ENCODE measurements at regions not wholly inside any gene's neighbourhood (a gene's known extent, or its start where the extent isn't known, plus 50 kb on each side); places are given as distances from the start of the nearest gene placed in this dataset.

- 77 to 80% methylated on average over 14 to 15 of the region's 15 CpGs for WGBS, 2 experiments (ENCODE audit: insufficient coverage in 2 of 2)
Observed at GRCh38 chr1:38265293-38266196, 219.0 kb upstream of the POU3F1 start.

GRCh38 chr1:38263438-38263837 is 216.8 kb upstream of the POU3F1 start:
- H3K4me3 ChIP-seq (ENCODE audit: extremely low read depth, insufficient read depth, low read length, poor library complexity, severe bottlenecking): no peak overlapping the region
- peaks cover 5% of the 10 kb centered on the region for H3K9me3 ChIP-seq (ENCODE audit: control insufficient read depth, low read length)
- H3K27ac ChIP-seq (ENCODE audit: low read depth, low read length, severe bottlenecking): no peak overlapping the region
- no peaks in the 10 kb centered on the region for H3K36me3 ChIP-seq (ENCODE audit: control insufficient read depth, insufficient read depth, low read length)
- 86 to 100% methylated on average over 3 to 4 of the region's 4 CpGs for WGBS, 2 experiments (ENCODE audit: insufficient coverage in 2 of 2)
- H3K4me1 ChIP-seq (ENCODE audit: control insufficient read depth, insufficient read depth, low read length, poor library complexity, severe bottlenecking): no peaks in the 10 kb centered on the region

More at GRCh38 chr1:38265293-38266196, 219.0 kb upstream of the POU3F1 start:
- Histone ChIP-seq H3K4me1 (ENCODE audit: control insufficient read depth, insufficient read depth, low read length, poor library complexity, severe bottlenecking) (no peaks in the 10 kb centered on the region), H3K36me3 (ENCODE audit: control insufficient read depth, insufficient read depth, low read length) (no peaks in the 10 kb centered on the region), H3K4me3 (ENCODE audit: extremely low read depth, insufficient read depth, low read length, poor library complexity, severe bottlenecking) (no peak overlapping the region), H3K9me3 (ENCODE audit: control insufficient read depth, low read length) (no peaks in the 10 kb centered on the region), H3K27ac (ENCODE audit: low read depth, low read length, severe bottlenecking) (no peak overlapping the region)

- Histone ChIP-seq H3K27ac (ENCODE audit: low read depth, low read length, severe bottlenecking) (no peak overlapping the region), H3K36me3 (ENCODE audit: control insufficient read depth, insufficient read depth, low read length) (no peaks in the 10 kb centered on the region)
- WGBS, 2 experiments (ENCODE audit: insufficient coverage in 2 of 2): 80 to 90% methylated on average over 2 to 4 of the region's 4 CpGs
Observed at GRCh38 chr1:38261574-38261973, 215.0 kb upstream of the POU3F1 start.

GRCh38 chr1:38258085-38258627 is 211.6 kb upstream of the POU3F1 start:
- Histone ChIP-seq H3K4me3 (ENCODE audit: extremely low read depth, insufficient read depth, low read length, poor library complexity, severe bottlenecking) (no peak overlapping the region), H3K4me1 (ENCODE audit: control insufficient read depth, insufficient read depth, low read length, poor library complexity, severe bottlenecking) (no peaks in the 10 kb centered on the region), H3K9me3 (ENCODE audit: control insufficient read depth, low read length) (peaks cover 5% of the 10 kb centered on the region), H3K36me3 (ENCODE audit: control insufficient read depth, insufficient read depth, low read length) (no peaks in the 10 kb centered on the region), H3K27ac (ENCODE audit: low read depth, low read length, severe bottlenecking) (no peak overlapping the region)
- WGBS, 2 experiments (ENCODE audit: insufficient coverage in 2 of 2): 79 to 82% methylated on average over 16 of the region's 16 CpGs

More at GRCh38 chr1:38261574-38261973, 215.0 kb upstream of the POU3F1 start:
- Histone ChIP-seq H3K4me3 (ENCODE audit: extremely low read depth, insufficient read depth, low read length, poor library complexity, severe bottlenecking) (no peak overlapping the region), H3K9me3 (ENCODE audit: control insufficient read depth, low read length) (peaks cover 5% of the 10 kb centered on the region), H3K4me1 (ENCODE audit: control insufficient read depth, insufficient read depth, low read length, poor library complexity, severe bottlenecking) (no peaks in the 10 kb centered on the region)

GRCh38 chr1:38257374-38257773 is 210.8 kb upstream of the POU3F1 start:
- peaks cover 5% of the 10 kb centered on the region for H3K9me3 ChIP-seq (ENCODE audit: control insufficient read depth, low read length)
- H3K27ac ChIP-seq (ENCODE audit: low read depth, low read length, severe bottlenecking): no peak overlapping the region
- 84 to 90% methylated on average over 4 to 5 of the region's 6 CpGs for WGBS, 2 experiments (ENCODE audit: insufficient coverage in 2 of 2)
- H3K36me3 ChIP-seq (ENCODE audit: control insufficient read depth, insufficient read depth, low read length): no peaks in the 10 kb centered on the region
- no peaks in the 10 kb centered on the region for H3K4me1 ChIP-seq (ENCODE audit: control insufficient read depth, insufficient read depth, low read length, poor library complexity, severe bottlenecking)
- no peak overlapping the region for H3K4me3 ChIP-seq (ENCODE audit: extremely low read depth, insufficient read depth, low read length, poor library complexity, severe bottlenecking)

- Histone ChIP-seq H3K4me3 (ENCODE audit: extremely low read depth, insufficient read depth, low read length, poor library complexity, severe bottlenecking) (no peak overlapping the region), H3K4me1 (ENCODE audit: control insufficient read depth, insufficient read depth, low read length, poor library complexity, severe bottlenecking) (no peaks in the 10 kb centered on the region), H3K36me3 (ENCODE audit: control insufficient read depth, insufficient read depth, low read length) (no peaks in the 10 kb centered on the region), H3K27ac (ENCODE audit: low read depth, low read length, severe bottlenecking) (no peak overlapping the region), H3K9me3 (ENCODE audit: control insufficient read depth, low read length) (peaks cover 5% of the 10 kb centered on the region)
- WGBS, 2 experiments (ENCODE audit: insufficient coverage in 2 of 2): 69 to 85% methylated on average over 8 to 9 of the region's 9 CpGs
Observed at GRCh38 chr1:38256072-38256471, 209.5 kb upstream of the POU3F1 start.

- no peaks in the 10 kb centered on the region for H3K9me3 ChIP-seq (ENCODE audit: control insufficient read depth, low read length)
- H3K27ac ChIP-seq (ENCODE audit: low read depth, low read length, severe bottlenecking): no peak overlapping the region
- H3K4me1 ChIP-seq (ENCODE audit: control insufficient read depth, insufficient read depth, low read length, poor library complexity, severe bottlenecking): no peaks in the 10 kb centered on the region
- no peak overlapping the region for H3K4me3 ChIP-seq (ENCODE audit: extremely low read depth, insufficient read depth, low read length, poor library complexity, severe bottlenecking)
- WGBS, 2 experiments (ENCODE audit: insufficient coverage in 2 of 2): 89 to 100% methylated on average over 1 of the region's 2 CpGs
- H3K36me3 ChIP-seq (ENCODE audit: control insufficient read depth, insufficient read depth, low read length): no peaks in the 10 kb centered on the region
Observed at GRCh38 chr1:38253314-38253713, 206.7 kb upstream of the POU3F1 start.

- Histone ChIP-seq H3K4me3 (ENCODE audit: extremely low read depth, insufficient read depth, low read length, poor library complexity, severe bottlenecking) (no peak overlapping the region), H3K4me1 (ENCODE audit: control insufficient read depth, insufficient read depth, low read length, poor library complexity, severe bottlenecking) (peaks cover 3% of the 10 kb centered on the region), H3K9me3 (ENCODE audit: control insufficient read depth, low read length) (no peaks in the 10 kb centered on the region), H3K27ac (ENCODE audit: low read depth, low read length, severe bottlenecking) (no peak overlapping the region), H3K36me3 (ENCODE audit: control insufficient read depth, insufficient read depth, low read length) (no peaks in the 10 kb centered on the region)
- 92 to 94% methylated on average over 2 to 3 of the region's 3 CpGs for WGBS, 2 experiments (ENCODE audit: insufficient coverage in 2 of 2)
Observed at GRCh38 chr1:38250356-38250755, 203.8 kb upstream of the POU3F1 start.

GRCh38 chr1:38249001-38249400 is 202.4 kb upstream of the POU3F1 start:
- H3K9me3 ChIP-seq (ENCODE audit: control insufficient read depth, low read length): no peaks in the 10 kb centered on the region
- H3K36me3 ChIP-seq (ENCODE audit: control insufficient read depth, insufficient read depth, low read length): no peaks in the 10 kb centered on the region
- H3K4me3 ChIP-seq (ENCODE audit: extremely low read depth, insufficient read depth, low read length, poor library complexity, severe bottlenecking): no peak overlapping the region
- H3K4me1 ChIP-seq (ENCODE audit: control insufficient read depth, insufficient read depth, low read length, poor library complexity, severe bottlenecking): peaks cover 3% of the 10 kb centered on the region
- H3K27ac ChIP-seq (ENCODE audit: low read depth, low read length, severe bottlenecking): no peak overlapping the region
- WGBS, 2 experiments (ENCODE audit: insufficient coverage in 2 of 2): 91 to 92% methylated on average over 4 of the region's 7 CpGs

GRCh38 chr1:38246955-38247952 is 200.7 kb upstream of the POU3F1 start:
- Histone ChIP-seq H3K9me3 (ENCODE audit: control insufficient read depth, low read length) (no peaks in the 10 kb centered on the region), H3K4me1 (ENCODE audit: control insufficient read depth, insufficient read depth, low read length, poor library complexity, severe bottlenecking) (peaks cover 3% of the 10 kb centered on the region), H3K27ac (ENCODE audit: low read depth, low read length, severe bottlenecking) (no peak overlapping the region), H3K4me3 (ENCODE audit: extremely low read depth, insufficient read depth, low read length, poor library complexity, severe bottlenecking) (no peak overlapping the region), H3K36me3 (ENCODE audit: control insufficient read depth, insufficient read depth, low read length) (no peaks in the 10 kb centered on the region)
- WGBS, 2 experiments (ENCODE audit: insufficient coverage in 2 of 2): 67 to 75% methylated on average over 20 to 21 of the region's 24 CpGs
